ENCODE measurements at regions not wholly inside any gene's neighbourhood (a gene's known extent, or its start where the extent isn't known, plus 50 kb on each side); places are given as distances from the start of the nearest gene placed in this dataset.

DNA sequence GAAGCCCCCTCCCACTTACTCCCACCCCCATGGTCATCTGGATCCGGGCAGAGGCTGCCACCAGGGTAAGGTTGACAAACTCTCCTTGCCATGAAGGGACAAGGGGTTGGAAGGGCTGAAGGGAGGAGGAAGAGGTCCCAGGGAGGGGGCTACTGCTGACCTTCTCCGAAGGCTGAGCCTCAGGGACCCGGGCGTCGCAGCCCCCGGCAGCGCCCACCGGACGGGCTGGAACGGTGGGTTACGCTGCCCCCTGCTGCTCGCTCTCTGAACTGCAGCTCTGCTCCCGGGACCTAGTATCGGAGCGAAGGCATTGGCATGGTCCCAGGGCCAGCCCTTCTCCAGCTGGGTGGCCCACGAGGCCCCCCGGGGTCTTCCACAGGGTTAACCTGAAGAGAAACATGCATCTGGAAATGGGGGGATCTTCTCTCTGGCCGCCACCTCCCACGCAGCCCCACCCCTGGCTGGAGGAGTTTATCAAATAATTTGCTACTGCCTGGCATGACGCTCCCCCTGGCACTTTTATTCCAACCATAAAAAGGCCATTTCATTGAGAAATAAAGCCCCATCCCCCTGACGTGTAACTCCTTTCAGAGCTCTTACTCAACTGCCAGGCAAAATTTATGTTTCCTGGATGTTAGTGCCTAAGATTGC, 70.4 kb upstream of the TARDBP start:
- TF ChIP-seq GATA2 (IDR thresholded peaks at IDR 0.05; ENCODE audit: low read depth, low read length) (no peak), GATA3 (IDR thresholded peaks at IDR 0.05; ENCODE audit: low read depth, low read length) (no peak)

Data from SH-SY5Y (cell line).